Activated T-helper 17 cell treated with anti-CD3 and anti-CD28 coated beads, Interleukin-2, amount 50 U/mL, for 72 hours (primary cell): ENCODE measurements at regions not wholly inside any gene's neighbourhood (a gene's known extent, or its start where the extent isn't known, plus 50 kb on each side); places are given as distances from the start of the nearest gene placed in this dataset.
"Not testable (repeated sequence)": the region's sequence is repeated elsewhere in the genome, so short reads cannot be mapped to it uniquely, and the experiment has no call there.

ENCODE experiments used
- ATAC-seq: fragments of 150-1000 bp; cut with Tn5 transposase; replicated peaks from 2 replicates; pipeline ENCODE4 v1.10.0; 2021; ENCODE audit warnings: mild to moderate bottlenecking, moderate library complexity
- H3K27ac Mint-ChIP-seq: one replicate; pipeline ENCODE4 v1.8.0; 2022; ENCODE audit warnings: mixed read lengths
- H3K27me3 Mint-ChIP-seq: one replicate; pipeline ENCODE4 v1.8.0; 2022; ENCODE audit warnings: mixed read lengths
- H3K36me3 Mint-ChIP-seq: one replicate; pipeline ENCODE4 v1.8.0; 2022; ENCODE audit warnings: low read depth, mild to moderate bottlenecking, mixed read lengths
- H3K4me1 Mint-ChIP-seq: one replicate; pipeline ENCODE4 v1.8.0; 2022; ENCODE audit warnings: mixed read lengths
- H3K4me3 Mint-ChIP-seq: one replicate; pipeline ENCODE4 v1.8.0; 2022; ENCODE audit warnings: mild to moderate bottlenecking, mixed read lengths
- H3K9me3 Mint-ChIP-seq: one replicate; pipeline ENCODE4 v1.8.0; 2022; ENCODE audit warnings: mixed read lengths

DNA sequence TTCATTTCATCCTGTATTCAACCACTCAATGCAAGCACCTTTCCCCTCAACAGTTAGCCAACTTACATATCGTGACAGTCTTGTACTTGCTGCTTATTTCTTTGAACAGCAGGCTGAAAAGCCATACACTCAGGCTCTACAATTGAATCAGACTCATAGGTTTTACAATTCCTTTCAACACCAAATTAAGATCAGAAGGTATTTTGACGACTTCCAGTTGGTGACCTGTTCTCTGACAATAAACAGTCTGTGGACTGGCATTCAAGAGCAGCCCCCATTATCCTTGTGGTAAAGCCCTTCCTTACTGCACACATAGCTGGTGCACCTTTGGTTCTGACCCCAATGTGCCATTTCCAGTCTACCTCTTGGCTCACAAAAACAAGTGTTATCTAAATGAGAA is 140.0 kb upstream of the MB21D2 start:
- ATAC-seq, result no peak
- no peak overlapping the region for H3K4me3 Mint-ChIP-seq
- H3K36me3 Mint-ChIP-seq, result no peaks in the 10 kb centered on the region
- H3K27ac Mint-ChIP-seq, result no peak overlapping the region
- H3K9me3 Mint-ChIP-seq, result no peaks in the 10 kb centered on the region
- H3K27me3 Mint-ChIP-seq, result peaks cover 6% of the 10 kb centered on the region
- no peaks in the 10 kb centered on the region for H3K4me1 Mint-ChIP-seq

DNA sequence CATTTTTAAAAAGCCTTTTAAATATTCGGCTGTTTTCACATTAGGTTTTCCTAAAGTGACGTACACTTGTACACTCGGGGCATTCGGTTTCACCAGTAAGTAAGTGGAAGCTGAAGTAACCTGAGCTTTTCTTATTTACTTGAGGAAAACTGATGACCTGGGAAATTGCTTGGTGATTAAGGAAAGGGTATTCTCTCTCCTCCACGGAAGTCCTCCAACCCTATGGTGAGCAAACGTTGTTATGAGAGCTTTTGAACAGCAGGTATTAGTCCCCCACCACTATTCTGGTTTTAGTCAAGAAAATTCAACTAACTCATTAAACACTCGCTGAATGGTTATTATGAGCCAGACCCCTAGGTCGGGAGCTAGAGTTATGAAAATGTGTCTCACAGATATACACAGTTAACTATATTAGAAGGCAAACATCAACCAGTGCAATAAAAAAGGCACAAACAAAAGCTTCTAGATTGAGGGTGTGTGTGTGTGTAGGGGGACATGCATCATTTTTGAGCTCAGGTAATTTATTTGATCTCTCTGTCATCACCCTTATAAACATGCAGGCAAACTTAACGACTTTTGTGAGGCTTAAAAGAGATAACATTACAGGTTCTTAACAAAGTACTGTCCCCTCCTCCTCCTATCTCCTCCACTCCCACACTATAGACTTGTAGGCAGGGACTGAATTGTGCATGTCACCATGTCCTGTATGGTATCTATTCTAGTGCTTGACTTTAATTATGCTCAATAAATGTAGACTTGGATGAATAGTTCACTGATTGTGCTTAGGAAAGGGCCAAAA is 143.3 kb upstream of the MB21D2 start:
- Mint-ChIP-seq H3K9me3 (no peaks in the 10 kb centered on the region), H3K36me3 (no peaks in the 10 kb centered on the region), H3K4me3 (no peak overlapping the region), H3K27me3 (peaks cover 9% of the 10 kb centered on the region), H3K4me1 (no peaks in the 10 kb centered on the region), H3K27ac (no peak overlapping the region)
- no peak for ATAC-seq

DNA sequence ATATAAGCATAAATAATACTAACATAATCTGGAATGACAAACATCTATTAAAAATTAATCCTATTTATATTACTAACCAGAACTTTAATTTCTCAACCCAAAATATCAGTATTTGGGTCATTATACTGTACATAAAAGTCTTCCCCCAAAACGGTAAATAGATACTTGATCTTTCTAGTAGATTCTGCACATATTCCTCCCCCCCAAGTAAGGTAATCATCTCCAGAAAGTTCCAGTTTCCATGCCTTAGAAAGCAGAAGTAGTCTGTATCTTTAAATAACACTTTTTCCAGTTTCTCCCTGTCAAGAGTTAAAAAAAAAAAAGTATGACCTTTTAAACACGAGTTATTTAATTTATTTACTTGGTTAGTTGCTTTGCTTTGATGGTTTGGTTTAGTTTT is 150.7 kb upstream of the MB21D2 start:
- Mint-ChIP-seq H3K4me1 (no peaks in the 10 kb centered on the region), H3K4me3 (no peak overlapping the region), H3K36me3 (no peaks in the 10 kb centered on the region), H3K9me3 (no peaks in the 10 kb centered on the region), H3K27me3 (peaks cover 15% of the 10 kb centered on the region), H3K27ac (no peak overlapping the region)
- no peak for ATAC-seq

DNA sequence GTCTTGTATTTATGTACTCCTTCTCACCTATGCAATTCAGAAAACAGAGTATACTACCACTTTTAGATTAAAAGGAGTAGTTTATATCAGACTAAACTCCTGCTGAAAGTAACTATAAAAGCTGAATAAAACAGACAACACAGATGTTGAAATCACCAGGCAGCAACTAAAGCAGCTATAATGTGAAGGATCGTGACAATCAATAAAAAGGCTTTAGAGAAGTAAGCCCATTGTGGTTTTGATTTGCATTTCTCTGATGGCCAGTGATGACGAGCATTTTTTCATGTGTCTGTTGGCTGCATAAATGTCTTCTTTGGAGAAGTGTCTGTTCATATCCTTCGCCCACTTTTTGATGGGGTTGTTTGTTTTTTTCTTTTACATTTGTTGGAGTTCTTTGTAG is 152.1 kb upstream of the MB21D2 start:
- not testable (repeated sequence) for H3K9me3 Mint-ChIP-seq, H3K4me3 Mint-ChIP-seq, H3K36me3 Mint-ChIP-seq, H3K4me1 Mint-ChIP-seq, H3K27ac Mint-ChIP-seq, ATAC-seq
- peaks cover 15% of the 10 kb centered on the region for H3K27me3 Mint-ChIP-seq

DNA sequence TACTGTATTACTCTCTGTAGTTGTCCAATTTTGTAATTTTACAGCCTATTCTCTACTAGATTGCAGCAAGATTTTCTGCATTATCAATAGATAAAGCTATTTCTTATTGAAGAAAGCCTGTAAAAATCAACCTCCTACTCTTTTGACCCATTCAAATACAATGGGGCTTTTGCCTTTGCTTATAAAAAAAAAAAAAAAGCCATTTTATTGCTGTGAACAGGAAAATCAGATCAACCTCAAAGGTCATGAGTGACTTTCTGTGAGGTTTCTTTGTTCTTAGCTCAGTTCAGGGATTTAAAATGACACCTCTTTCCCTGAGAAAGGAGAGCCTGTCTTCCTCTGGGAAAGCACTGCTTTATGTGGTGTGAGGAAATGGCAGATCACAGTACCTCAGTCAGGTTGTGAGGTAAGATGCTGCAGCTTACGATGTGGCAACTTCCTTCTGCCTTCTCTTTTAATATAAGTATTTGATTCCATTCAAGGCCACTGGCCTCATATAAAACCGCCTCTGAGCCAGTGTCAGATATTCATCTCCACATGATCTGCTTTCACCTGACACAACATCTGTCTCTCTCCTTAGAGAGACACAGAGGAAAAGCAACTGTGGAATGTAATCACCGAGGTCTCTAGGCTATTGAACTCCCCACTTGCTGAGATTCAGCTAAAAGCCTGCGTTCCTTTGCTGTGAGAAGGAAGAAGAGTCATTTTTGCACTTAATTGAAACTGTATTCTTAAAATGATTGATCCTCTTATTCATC is 161.5 kb upstream of the MB21D2 start:
- Mint-ChIP-seq H3K36me3 (no peaks in the 10 kb centered on the region), H3K4me1 (no peaks in the 10 kb centered on the region), H3K4me3 (no peak overlapping the region), H3K27me3 (peaks cover 2% of the 10 kb centered on the region), H3K9me3 (peaks cover 9% of the 10 kb centered on the region), H3K27ac (no peak overlapping the region)
- ATAC-seq, result no peak

DNA sequence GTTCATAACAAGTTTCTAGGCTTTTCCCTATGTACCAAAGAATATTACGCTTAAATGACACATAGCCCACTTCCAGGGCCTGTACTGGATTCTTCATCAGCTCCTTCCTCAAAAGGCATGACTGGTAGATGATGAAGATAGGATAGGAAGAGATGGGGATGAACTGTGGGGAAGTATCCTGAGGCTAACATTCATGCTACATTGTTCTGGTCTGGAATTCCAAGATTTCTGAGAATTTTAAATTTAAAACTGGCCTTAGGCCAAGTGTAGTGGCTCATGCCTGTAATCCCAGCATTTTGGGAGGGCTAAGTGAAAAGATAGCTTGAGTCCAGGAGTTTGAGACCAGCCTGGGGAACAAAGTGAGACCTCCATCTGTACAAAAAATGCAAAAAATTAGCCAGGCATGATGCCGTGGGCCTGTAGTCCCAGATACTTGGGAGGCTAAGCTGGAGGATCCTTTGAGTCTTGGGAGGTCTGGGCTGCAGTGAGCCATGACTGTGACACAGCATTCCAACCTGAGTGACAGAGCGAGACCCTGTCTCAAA is 160.1 kb upstream of the PLAAT1 start:
- Mint-ChIP-seq H3K4me1 (no peaks in the 10 kb centered on the region), H3K4me3 (no peak overlapping the region), H3K9me3 (peaks cover 9% of the 10 kb centered on the region), H3K27ac (no peak overlapping the region), H3K27me3 (no peaks in the 10 kb centered on the region), H3K36me3 (no peaks in the 10 kb centered on the region)
- no peak for ATAC-seq

DNA sequence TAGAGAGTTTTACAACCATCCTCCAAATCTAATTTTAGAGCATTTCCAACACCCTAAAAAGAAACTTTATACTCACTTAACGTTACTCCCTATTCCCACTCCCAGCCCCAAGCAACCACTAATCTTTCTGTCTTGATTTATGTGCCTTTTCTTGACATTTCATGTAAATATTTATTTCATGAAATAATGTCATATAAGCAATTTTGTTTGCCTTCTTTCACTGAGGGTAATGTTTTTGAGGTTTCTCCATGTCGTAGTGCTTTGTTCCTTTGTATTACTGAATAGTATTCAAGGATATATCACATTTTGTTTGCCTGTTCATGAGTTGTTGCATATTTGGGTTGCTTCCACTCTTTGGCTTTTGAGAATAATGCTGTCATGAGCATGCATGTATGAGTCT is 155.4 kb upstream of the PLAAT1 start:
- no peaks in the 10 kb centered on the region for H3K36me3 Mint-ChIP-seq
- H3K27ac Mint-ChIP-seq, result no peak overlapping the region
- peaks cover 9% of the 10 kb centered on the region for H3K9me3 Mint-ChIP-seq
- no peaks in the 10 kb centered on the region for H3K4me1 Mint-ChIP-seq
- H3K27me3 Mint-ChIP-seq, result peaks cover 14% of the 10 kb centered on the region
- no peak for ATAC-seq
- H3K4me3 Mint-ChIP-seq, result no peak overlapping the region

DNA sequence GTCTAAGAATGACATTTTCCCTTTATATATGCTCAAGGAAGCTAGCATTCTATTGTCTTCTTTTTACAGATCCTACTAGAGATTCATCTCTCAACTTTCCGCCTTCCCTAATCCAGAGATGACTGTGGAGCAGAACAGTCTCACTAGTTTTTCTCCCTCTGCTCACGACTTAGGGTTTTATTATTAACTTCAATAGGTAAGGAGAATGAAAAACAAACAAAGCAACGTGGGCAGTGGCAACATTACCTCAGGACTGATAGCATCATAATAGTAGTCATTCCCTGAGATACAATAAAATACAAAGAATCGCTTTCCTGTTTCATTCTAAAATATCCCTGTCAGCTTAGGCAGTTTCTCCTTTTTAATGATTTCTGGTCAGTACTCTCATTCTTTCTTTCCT is 154.3 kb upstream of the PLAAT1 start:
- Mint-ChIP-seq H3K27me3 (peaks cover 14% of the 10 kb centered on the region), H3K27ac (no peak overlapping the region), H3K9me3 (peaks cover 9% of the 10 kb centered on the region), H3K4me3 (no peak overlapping the region), H3K4me1 (no peaks in the 10 kb centered on the region), H3K36me3 (no peaks in the 10 kb centered on the region)
- ATAC-seq, result no peak

DNA sequence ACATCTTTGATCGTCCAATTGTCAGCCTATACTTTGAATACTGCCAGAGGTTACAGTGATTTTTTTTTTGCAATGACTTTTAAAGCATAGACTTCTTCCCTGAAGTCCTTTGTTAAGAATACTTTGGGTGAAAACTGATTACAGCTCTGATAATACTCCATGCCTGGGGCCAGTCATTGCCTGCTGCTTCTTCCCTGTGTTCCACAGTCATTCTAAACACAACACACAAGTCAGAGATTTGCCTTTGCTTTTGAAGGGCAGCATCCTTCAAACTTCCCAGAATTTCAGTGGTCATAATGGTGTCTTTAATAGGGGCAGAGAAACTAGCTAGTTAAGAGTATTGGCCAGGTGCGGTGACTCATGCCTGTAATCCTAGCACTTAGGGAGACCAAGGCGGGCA is 153.7 kb upstream of the PLAAT1 start:
- no peaks in the 10 kb centered on the region for H3K4me1 Mint-ChIP-seq
- H3K36me3 Mint-ChIP-seq, result no peaks in the 10 kb centered on the region
- H3K27ac Mint-ChIP-seq, result no peak overlapping the region
- no peak for ATAC-seq
- peaks cover 9% of the 10 kb centered on the region for H3K9me3 Mint-ChIP-seq
- H3K27me3 Mint-ChIP-seq, result peaks cover 14% of the 10 kb centered on the region
- no peak overlapping the region for H3K4me3 Mint-ChIP-seq

DNA sequence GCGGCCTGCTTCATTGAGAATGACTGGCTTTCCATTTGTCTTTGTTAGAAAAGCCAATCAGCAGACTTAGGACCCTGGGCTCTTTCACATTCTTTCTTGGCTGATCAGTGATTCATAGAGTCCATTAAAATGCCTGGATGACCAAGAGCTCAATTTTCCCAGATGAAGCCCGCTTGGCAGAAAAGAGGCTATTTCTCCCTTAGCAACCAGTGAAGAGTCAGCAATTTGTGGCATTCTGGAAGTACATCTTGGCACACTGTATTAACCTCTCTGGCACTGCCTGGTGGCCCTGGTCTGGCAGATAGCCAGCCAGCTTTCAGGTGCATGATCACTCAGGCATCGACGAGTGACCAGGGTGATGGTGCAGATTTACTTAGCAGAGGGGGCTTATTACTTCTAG is 145.7 kb upstream of the PLAAT1 start:
- Mint-ChIP-seq H3K4me3 (no peak overlapping the region), H3K36me3 (no peaks in the 10 kb centered on the region), H3K27ac (no peak overlapping the region), H3K27me3 (no peaks in the 10 kb centered on the region), H3K9me3 (peaks cover 3% of the 10 kb centered on the region), H3K4me1 (no peaks in the 10 kb centered on the region)
- no peak for ATAC-seq

DNA sequence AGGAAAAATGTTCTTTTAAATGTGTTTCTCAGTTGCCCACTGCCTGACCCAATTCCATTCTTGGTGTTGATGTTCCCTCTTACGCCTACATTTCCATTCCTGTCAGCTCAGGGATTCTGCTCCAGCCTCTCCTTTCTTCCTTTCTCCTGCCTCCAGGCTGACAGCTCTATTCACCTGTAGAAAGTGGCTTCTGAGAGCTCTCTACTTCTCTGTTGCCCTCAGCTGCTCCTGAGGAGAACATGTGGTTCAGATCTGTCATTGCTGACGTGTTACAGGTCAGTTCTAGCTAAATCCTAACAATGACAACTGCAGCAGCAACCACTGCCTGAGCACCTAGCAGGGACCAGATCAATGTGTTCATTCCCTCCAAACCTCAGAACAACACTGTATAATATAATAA is 144.9 kb upstream of the PLAAT1 start:
- H3K36me3 Mint-ChIP-seq, result no peaks in the 10 kb centered on the region

DNA sequence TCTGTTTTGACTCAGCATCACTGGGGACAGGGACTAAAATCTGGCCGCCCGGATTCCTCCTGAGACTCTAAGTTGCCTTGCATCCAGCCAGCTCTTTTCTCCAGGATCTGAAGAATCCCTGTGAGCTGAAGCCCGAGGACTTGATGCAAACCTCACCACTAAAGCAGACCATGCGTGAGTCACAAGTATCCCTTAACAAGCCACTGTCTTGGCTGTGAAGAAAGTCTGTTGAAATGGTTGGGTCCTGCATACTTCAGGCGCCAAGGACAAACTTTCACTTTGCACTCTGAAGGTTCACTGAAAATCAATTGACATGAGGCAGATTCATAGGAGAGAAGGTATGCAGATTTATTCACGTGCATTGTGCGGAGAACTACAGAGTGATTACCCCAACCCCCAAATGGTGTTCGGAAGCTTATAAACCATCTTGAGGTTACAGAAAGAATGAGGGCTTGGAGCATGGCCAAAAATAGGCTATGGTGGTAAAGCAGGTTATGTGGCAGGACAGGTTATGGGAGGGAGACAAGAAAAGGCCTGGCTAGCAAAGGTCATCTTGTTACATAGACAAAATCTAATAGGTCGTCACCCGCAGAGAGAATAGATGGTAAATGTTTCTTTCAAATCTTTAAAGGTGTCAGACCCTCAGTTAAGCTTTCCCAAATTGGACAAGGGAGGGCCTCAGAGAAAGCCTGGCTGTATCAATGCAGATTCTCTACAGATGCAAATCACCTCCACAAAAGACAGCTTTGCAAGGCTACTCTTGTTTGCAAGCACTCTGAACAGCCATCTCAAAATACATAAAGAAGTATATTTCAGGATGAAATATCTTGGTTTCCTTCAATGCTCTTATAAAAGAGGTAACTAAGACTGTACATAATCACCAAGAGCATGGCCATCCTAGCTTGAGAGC is 126.3 kb upstream of the PLAAT1 start:
- no peak overlapping the region for H3K27ac Mint-ChIP-seq

More for the DNA sequence above, 144.9 kb upstream of the PLAAT1 start:
- H3K4me3 Mint-ChIP-seq, result no peak overlapping the region
- H3K27me3 Mint-ChIP-seq, result no peaks in the 10 kb centered on the region
- ATAC-seq, result no peak
- H3K9me3 Mint-ChIP-seq, result peaks cover 8% of the 10 kb centered on the region
- H3K27ac Mint-ChIP-seq, result no peak overlapping the region
- H3K4me1 Mint-ChIP-seq, result no peaks in the 10 kb centered on the region

DNA sequence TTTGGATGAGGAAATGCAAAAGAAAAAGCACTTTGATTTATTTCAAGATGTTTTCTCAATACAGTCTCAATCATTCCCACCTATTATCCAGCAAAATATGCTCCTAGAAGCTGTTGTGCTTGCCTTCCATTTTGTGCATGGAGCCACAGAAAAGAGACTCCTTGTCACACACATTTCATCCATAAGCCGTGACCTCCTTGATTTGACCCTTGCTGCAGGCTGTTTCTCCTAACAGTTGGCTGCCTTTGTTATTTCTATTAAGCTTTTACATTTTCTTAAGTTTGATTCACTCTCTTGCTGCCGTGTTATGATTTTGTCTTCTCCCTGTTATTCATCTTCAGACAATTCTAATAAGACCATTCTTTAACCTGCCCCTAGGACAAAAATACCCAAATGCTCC is 124.2 kb upstream of the PLAAT1 start:
- H3K36me3 Mint-ChIP-seq, result no peaks in the 10 kb centered on the region
- H3K27ac Mint-ChIP-seq, result no peak overlapping the region
- no peaks in the 10 kb centered on the region for H3K4me1 Mint-ChIP-seq
- H3K4me3 Mint-ChIP-seq, result no peak overlapping the region
- ATAC-seq, result no peak
- no peaks in the 10 kb centered on the region for H3K9me3 Mint-ChIP-seq
- peaks cover 8% of the 10 kb centered on the region for H3K27me3 Mint-ChIP-seq

More for the DNA sequence above, 126.3 kb upstream of the PLAAT1 start:
- Mint-ChIP-seq H3K36me3 (no peaks in the 10 kb centered on the region), H3K4me1 (no peaks in the 10 kb centered on the region), H3K27me3 (peaks cover 12% of the 10 kb centered on the region), H3K4me3 (no peak overlapping the region), H3K9me3 (no peaks in the 10 kb centered on the region)
- ATAC-seq, result no peak

DNA sequence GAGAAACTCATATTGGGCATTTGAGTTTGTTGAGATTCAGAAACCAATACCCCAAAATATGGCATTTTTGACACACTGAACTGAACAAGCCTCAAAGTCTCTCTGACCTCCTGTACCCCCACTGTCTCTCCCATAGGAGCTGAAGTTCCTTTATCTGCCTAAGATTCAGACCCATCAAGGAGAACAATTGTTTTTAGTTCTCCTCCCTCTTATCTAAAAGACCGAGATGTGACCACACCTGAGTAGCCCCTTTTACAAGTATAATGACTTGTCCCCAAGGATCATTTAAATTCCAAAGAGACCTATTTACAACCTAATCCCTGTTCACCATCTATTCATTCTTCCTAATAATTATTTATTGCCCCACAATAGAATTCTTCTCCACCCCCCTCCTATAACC is 122.1 kb upstream of the PLAAT1 start:
- peaks cover 5% of the 10 kb centered on the region for H3K27me3 Mint-ChIP-seq
- no peaks in the 10 kb centered on the region for H3K36me3 Mint-ChIP-seq
- H3K9me3 Mint-ChIP-seq, result no peaks in the 10 kb centered on the region
- no peak overlapping the region for H3K27ac Mint-ChIP-seq
- no peaks in the 10 kb centered on the region for H3K4me1 Mint-ChIP-seq
- H3K4me3 Mint-ChIP-seq, result no peak overlapping the region
- ATAC-seq, result no peak
